GM12891 (cell line): ENCODE measurements at regions not wholly inside any gene's neighbourhood (a gene's known extent, or its start where the extent isn't known, plus 50 kb on each side); places are given as distances from the start of the nearest gene placed in this dataset.

Experiments
- POLR2A ChIP-seq: IDR thresholded peaks from 2 replicates; pipeline ENCODE4 v1.6.1; 2011; ENCODE audit warnings: low read depth, low read length, control low read depth
- TAF1 ChIP-seq: IDR thresholded peaks from 2 replicates; pipeline ENCODE4 v1.6.1; 2011; ENCODE audit warnings: low read depth, low read length, control low read depth

GRCh38 chr14:104514156-104514848 lies 65.3 kb upstream of the C14orf180 start:
- TF ChIP-seq TAF1 (no peak), POLR2A (no peak)
